GM12891 (cell line): ENCODE measurements at regions not wholly inside any gene's neighbourhood (a gene's known extent, or its start where the extent isn't known, plus 50 kb on each side); places are given as distances from the start of the nearest gene placed in this dataset.

ENCODE experiments used
- POLR2A ChIP-seq: IDR thresholded peaks from 2 replicates; pipeline ENCODE4 v1.6.1; 2011; ENCODE audit warnings: low read depth, low read length, control low read depth
- POLR2AphosphoS5 ChIP-seq: IDR thresholded peaks from 2 replicates; pipeline ENCODE4 v1.6.1; 2011; ENCODE audit warnings: low read depth, low read length, control low read depth
- POU2F2 ChIP-seq: IDR thresholded peaks from 2 replicates; pipeline ENCODE4 v1.6.1; 2011; ENCODE audit warnings: low read depth, mild to moderate bottlenecking, control low read depth, low read length, moderate library complexity
- SPI1 ChIP-seq: IDR thresholded peaks from 2 replicates; pipeline ENCODE4 v1.6.1; 2011; ENCODE audit warnings: low read depth, low read length, control low read depth
- TAF1 ChIP-seq: IDR thresholded peaks from 2 replicates; pipeline ENCODE4 v1.6.1; 2011; ENCODE audit warnings: low read depth, low read length, control low read depth

- TF ChIP-seq POLR2A: no peak
- TF ChIP-seq TAF1: no peak
- no peak for TF ChIP-seq POLR2AphosphoS5
- TF ChIP-seq POU2F2: no peak
- no peak for TF ChIP-seq SPI1
These were observed 112.6 kb downstream of the FBXO8 start for GRCh38 chr4:174170906-174171305.
